ENCODE measurements at regions not wholly inside any gene's neighbourhood (a gene's known extent, or its start where the extent isn't known, plus 50 kb on each side); places are given as distances from the start of the nearest gene placed in this dataset.

DNA sequence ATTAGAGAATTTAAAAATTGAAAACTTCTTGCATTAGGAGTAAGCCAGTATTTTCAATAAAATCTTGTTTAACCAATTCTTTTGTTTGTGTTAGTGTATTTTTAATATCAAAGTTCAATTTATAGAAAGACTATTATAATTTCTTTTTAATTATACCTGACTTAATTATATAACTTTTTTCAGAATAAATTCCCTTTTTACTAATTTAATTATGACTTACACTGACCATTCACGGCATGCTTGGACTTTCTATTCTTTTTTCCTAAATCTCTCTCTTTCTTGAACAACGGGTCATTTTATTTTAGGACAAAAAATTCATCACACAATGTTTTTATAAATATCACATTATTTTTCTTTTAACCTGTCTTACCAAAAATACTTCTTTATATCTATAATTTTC is 555.3 kb upstream of the PTGER4 start:
- TF ChIP-seq, protein P1, sequence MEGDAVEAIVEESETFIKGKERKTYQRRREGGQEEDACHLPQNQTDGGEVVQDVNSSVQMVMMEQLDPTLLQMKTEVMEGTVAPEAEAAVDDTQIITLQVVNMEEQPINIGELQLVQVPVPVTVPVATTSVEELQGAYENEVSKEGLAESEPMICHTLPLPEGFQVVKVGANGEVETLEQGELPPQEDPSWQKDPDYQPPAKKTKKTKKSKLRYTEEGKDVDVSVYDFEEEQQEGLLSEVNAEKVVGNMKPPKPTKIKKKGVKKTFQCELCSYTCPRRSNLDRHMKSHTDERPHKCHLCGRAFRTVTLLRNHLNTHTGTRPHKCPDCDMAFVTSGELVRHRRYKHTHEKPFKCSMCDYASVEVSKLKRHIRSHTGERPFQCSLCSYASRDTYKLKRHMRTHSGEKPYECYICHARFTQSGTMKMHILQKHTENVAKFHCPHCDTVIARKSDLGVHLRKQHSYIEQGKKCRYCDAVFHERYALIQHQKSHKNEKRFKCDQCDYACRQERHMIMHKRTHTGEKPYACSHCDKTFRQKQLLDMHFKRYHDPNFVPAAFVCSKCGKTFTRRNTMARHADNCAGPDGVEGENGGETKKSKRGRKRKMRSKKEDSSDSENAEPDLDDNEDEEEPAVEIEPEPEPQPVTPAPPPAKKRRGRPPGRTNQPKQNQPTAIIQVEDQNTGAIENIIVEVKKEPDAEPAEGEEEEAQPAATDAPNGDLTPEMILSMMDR (conservative IDR thresholded peaks at IDR 0.05; ENCODE audit: low read depth, low read length) = no peak
- TF ChIP-seq EZH2 (IDR thresholded peaks at IDR 0.05; ENCODE audit: borderline replicate concordance, low read depth, low read length, poor library complexity, severe bottlenecking) = no peak

All from A673 (cell line).